HCT116 (cell line): ENCODE measurements at regions not wholly inside any gene's neighbourhood (a gene's known extent, or its start where the extent isn't known, plus 50 kb on each side); places are given as distances from the start of the nearest gene placed in this dataset.

Experiments used
- ATAC-seq: fragments of 200-7000 bp; cut with Tn5 transposase; 2 replicates; pipeline ENCODE4 v1.9.1; 2020; ENCODE audit warnings: mild to moderate bottlenecking, moderate library complexity
- BruUV-seq: library from RNA; stranded (reverse); fragments of 400-500 nt; replicated peaks from 2 replicates; lab custom pipeline; 2021; lab: Mats Ljungman, UMichigan
- CTCF ChIA-PET: fragments of 300-600 bp; sonication (Branson Sonifier 250); formaldehyde crosslinking; loops from one replicate; lab custom pipeline; 2021; ENCODE audit warnings: antibody characterized with exemption; lab: Charles Lee
- POLR2A ChIA-PET: fragments of 300-600, 350-600 bp; sonication (Branson Sonifier 250); formaldehyde crosslinking; loops from one replicate; lab custom pipeline; 2021; ENCODE audit warnings: antibody characterized with exemption; lab: Charles Lee
- RAD21 ChIA-PET, 2 experiments: fragments of 300-600 bp; sonication (Branson Sonifier 250); formaldehyde crosslinking; loops; one replicate each; lab custom pipeline; 2023; ENCODE audit warnings: low total read pairs in 2 of 2; ENCODE audit not compliant: uncharacterized antibody in 2 of 2, unreplicated experiment in 2 of 2, low non-redundant PET in 1 of 2; lab: Charles Lee
- DNase-seq: peaks from one replicate; pipeline ENCODE4 v3.0.0-alpha.2; 2010; ENCODE audit warnings: low read depth, low spot score
- H2AFZ ChIP-seq: fragments of 200-600 bp; shearing (Covaris generic), sonication (generic); 2 replicates; pipeline ENCODE4 v1.6.1; 2017; ENCODE audit warnings: low read depth, mixed run types, mixed read lengths, antibody characterized with exemption, low read length; ENCODE audit not compliant: poor library complexity, severe bottlenecking
- H3K27ac ChIP-seq: 2 replicates; pipeline ENCODE4 v1.5.1; 2012; ENCODE audit warnings: low read depth, low read length
- H3K27me3 ChIP-seq: fragments of 200-600 bp; sonication (generic); 2 replicates; pipeline ENCODE4 v1.6.1; 2016; ENCODE audit warnings: mixed run types, low read length, mixed read lengths; ENCODE audit not compliant: insufficient read depth
- H3K36me3 ChIP-seq, 2 experiments: fragments of 200-500 bp in 1 of 2; fragments of 200-600 bp in 1 of 2; sonication (Bioruptor generic) in 1 of 2; sonication (generic) in 1 of 2; 2 replicates each; pipeline versions ENCODE4 v1.5.1 to v1.6.1; 2014 to 2016; ENCODE audit warnings: low read length in 2 of 2, inconsistent platforms in 1 of 2, mixed read lengths in 1 of 2, mixed run types in 1 of 2; ENCODE audit not compliant: insufficient read depth in 2 of 2, control insufficient read depth in 1 of 2
- H3K4me1 ChIP-seq, 2 experiments: fragments of 200-600 bp in 1 of 2; sonication (generic) in 1 of 2; 2 replicates each; pipeline versions ENCODE4 v1.5.1 to v1.6.1; 2012 to 2017; ENCODE audit warnings: low read length in 2 of 2, inconsistent platforms in 1 of 2, mild to moderate bottlenecking in 1 of 2, mixed read lengths in 1 of 2, mixed run types in 1 of 2, moderate library complexity in 1 of 2; ENCODE audit not compliant: insufficient read depth in 2 of 2, control insufficient read depth in 1 of 2
- H3K4me2 ChIP-seq: fragments of 200-600 bp; sonication (generic); 2 replicates; pipeline ENCODE4 v1.6.1; 2017; ENCODE audit warnings: mixed run types, low read length, mixed read lengths
- H3K4me3 ChIP-seq, 2 experiments: fragments of 200-600 bp in 1 of 2; sonication (generic) in 1 of 2; replicated peaks in 1 of 2; 2 replicates each; pipeline ENCODE4 v1.5.1; 2011 to 2016; ENCODE audit warnings: low read length in 2 of 2, control low read depth in 1 of 2, low read depth in 1 of 2, mild to moderate bottlenecking in 1 of 2, mixed read lengths in 1 of 2, mixed run types in 1 of 2
- H3K79me2 ChIP-seq: fragments of 200-600 bp; sonication (generic); 2 replicates; pipeline ENCODE4 v1.6.1; 2017; ENCODE audit warnings: mild to moderate bottlenecking, mixed run types, low read length, moderate library complexity, mixed read lengths; ENCODE audit not compliant: insufficient read depth
- H3K9ac ChIP-seq: fragments of 200-600 bp; sonication (generic); 2 replicates; pipeline ENCODE4 v1.6.1; 2016; ENCODE audit warnings: low read length, mixed read lengths
- H3K9me2 ChIP-seq: fragments of 200-600 bp; sonication (generic), shearing (Covaris generic); 2 replicates; pipeline ENCODE4 v1.6.1; 2017; ENCODE audit warnings: mixed run types, mild to moderate bottlenecking, moderate library complexity; ENCODE audit not compliant: insufficient read depth
- H3K9me3 ChIP-seq, 2 experiments: fragments of 200-500 bp in 1 of 2; fragments of 200-600 bp in 1 of 2; sonication (Bioruptor generic) in 1 of 2; sonication (generic) in 1 of 2; 2 replicates each; pipeline ENCODE4 v1.6.1; 2014 to 2017; ENCODE audit warnings: low read length in 2 of 2, mixed read lengths in 2 of 2, inconsistent platforms in 1 of 2, low read depth in 1 of 2, mild to moderate bottlenecking in 1 of 2, mixed run types in 1 of 2, moderate library complexity in 1 of 2; ENCODE audit not compliant: control insufficient read depth in 1 of 2, insufficient read depth in 1 of 2
- H4K20me1 ChIP-seq: fragments of 200-600 bp; sonication (generic), shearing (Covaris generic); 2 replicates; pipeline ENCODE4 v1.6.1; 2017; ENCODE audit warnings: mixed run types, mild to moderate bottlenecking, moderate library complexity; ENCODE audit not compliant: insufficient read depth
- EZH2 ChIP-seq: fragments of 200-600 bp; sonication (generic); IDR thresholded peaks from 2 replicates; pipeline ENCODE4 v1.6.1; 2017; ENCODE audit warnings: antibody characterized with exemption, mixed run types
- MAX ChIP-seq: IDR thresholded peaks from 2 replicates; pipeline ENCODE4 v1.6.1; 2012
- RAD21 ChIP-seq: IDR thresholded peaks from 2 replicates; pipeline ENCODE4 v1.6.1; 2012; ENCODE audit warnings: low read depth, mild to moderate bottlenecking
- SIN3A ChIP-seq: IDR thresholded peaks from 2 replicates; pipeline ENCODE4 v1.6.1; 2012; ENCODE audit warnings: low read depth
- SP1 ChIP-seq: IDR thresholded peaks from 2 replicates; pipeline ENCODE4 v1.6.1; 2012; ENCODE audit warnings: low read depth
- TCF7L2 ChIP-seq: IDR thresholded peaks from 2 replicates; pipeline ENCODE4 v1.7.0; 2011; ENCODE audit warnings: borderline replicate concordance, inconsistent platforms; ENCODE audit not compliant: insufficient read depth, insufficient read length; ENCODE audit errors: extremely low read depth
- ZFX ChIP-seq: fragments of 450-650 bp; IDR thresholded peaks from 2 replicates; pipeline ENCODE4 v1.6.1; 2017
- intact Hi-C: fragments of 100-400 bp; cut with micrococcal nuclease; formaldehyde crosslinking; loops from 2 replicates; pipeline ENCODE4 v1.10.0; 2022

- H4K20me1 ChIP-seq = no peaks in the 10 kb centered on the region
- no peaks in the 10 kb centered on the region for H3K27me3 ChIP-seq
- no peaks in the 10 kb centered on the region for H3K79me2 ChIP-seq
- no TSS peak for BruUV-seq
- DNase-seq (no peak), ATAC-seq (no peak)
- H3K4me3 ChIP-seq = no peak overlapping the region
- intact Hi-C loops = no loop called here
- no peaks in the 10 kb centered on the region for H3K4me1 ChIP-seq
- no peaks in the 10 kb centered on the region for H3K36me3 ChIP-seq
- TF ChIP-seq TCF7L2 (no peak), RAD21 (no peak), MAX (no peak)
- no peaks in the 10 kb centered on the region for H3K9me2 ChIP-seq
- H3K27ac ChIP-seq = no peak overlapping the region
- ChIA-PET POLR2A (no interaction called here), RAD21 (no interaction called here), CTCF (no interaction called here)
- H3K9me3 ChIP-seq = no peaks in the 10 kb centered on the region
- no peak overlapping the region for H2AFZ ChIP-seq
- H3K4me2 ChIP-seq = no peak overlapping the region
- no peak overlapping the region for H3K9ac ChIP-seq
Measured at GRCh38 chr12:126949558-126949957, 1317.4 kb upstream of the TMEM132C start.

GRCh38 chr12:126950266-126950665 is 1316.7 kb upstream of the TMEM132C start:
- no peak overlapping the region for H3K27ac ChIP-seq
- no peak overlapping the region for H3K4me2 ChIP-seq
- CTCF ChIA-PET = no interaction called here
- no peaks in the 10 kb centered on the region for H4K20me1 ChIP-seq
- no peaks in the 10 kb centered on the region for H3K9me3 ChIP-seq
- no peaks in the 10 kb centered on the region for H3K79me2 ChIP-seq
- no peaks in the 10 kb centered on the region for H3K36me3 ChIP-seq
- H3K9ac ChIP-seq = no peak overlapping the region
- POLR2A ChIA-PET = no interaction called here
- no TSS peak for BruUV-seq
- no peak overlapping the region for H3K4me3 ChIP-seq
- intact Hi-C loops = no loop called here
- TF ChIP-seq ZFX (no peak), SP1 (no peak), MAX (no peak), SIN3A (no peak), EZH2 (no peak)
- RAD21 ChIA-PET = no interaction called here
- H3K9me2 ChIP-seq = no peaks in the 10 kb centered on the region
- no peaks in the 10 kb centered on the region for H3K27me3 ChIP-seq
- DNase-seq (no peak), ATAC-seq (no peak)
- H3K4me1 ChIP-seq = no peaks in the 10 kb centered on the region
- no peak overlapping the region for H2AFZ ChIP-seq
